ENCODE measurements at regions not wholly inside any gene's neighbourhood (a gene's known extent, or its start where the extent isn't known, plus 50 kb on each side); places are given as distances from the start of the nearest gene placed in this dataset.

DNA sequence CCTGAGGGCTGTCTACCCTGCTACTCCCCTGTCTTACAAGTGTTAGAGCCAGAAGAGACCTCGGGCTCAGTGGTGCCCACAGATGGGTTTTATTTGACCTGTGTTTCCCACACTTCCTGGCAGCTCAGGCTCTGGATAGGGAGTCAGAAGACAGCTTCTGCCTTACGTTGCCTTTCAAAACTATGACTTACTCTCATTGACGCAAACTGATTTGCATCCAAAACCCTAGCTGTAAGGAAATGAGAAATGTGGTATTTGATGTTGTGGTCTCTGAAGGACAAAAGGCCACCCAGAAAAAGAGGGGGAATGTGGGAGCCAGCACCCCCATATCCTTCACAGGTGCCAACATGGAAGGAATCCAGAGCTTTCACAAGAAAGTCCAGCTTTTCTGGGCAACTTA lies 180.2 kb downstream of the ATG4C start:
- H3K27me3 ChIP-seq (ENCODE audit: control insufficient read depth, extremely low read depth, insufficient read depth, low read length): no peaks in the 10 kb centered on the region
- no peaks in the 10 kb centered on the region for H4K20me1 ChIP-seq (ENCODE audit: control insufficient read depth, extremely low read depth, insufficient read depth, low read length)
- H3K4me1 ChIP-seq (ENCODE audit: control insufficient read depth, extremely low read depth, insufficient read depth, low read length): no peaks in the 10 kb centered on the region
- no peak overlapping the region for H3K27ac ChIP-seq (ENCODE audit: control insufficient read depth, insufficient read depth, low read length)
- H3K9me3 ChIP-seq (ENCODE audit: control insufficient read depth, low read depth, low read length): no peaks in the 10 kb centered on the region
- no peak overlapping the region for H3K9ac ChIP-seq (ENCODE audit: control insufficient read depth, extremely low read depth, insufficient read depth, low read length)
- no peak for FAIRE-seq
- H3K4me2 ChIP-seq (ENCODE audit: control insufficient read depth, extremely low read depth, insufficient read depth, low read depth, low read length): no peak overlapping the region
- no peaks in the 10 kb centered on the region for H3K9me1 ChIP-seq (ENCODE audit: control insufficient read depth, extremely low read depth, insufficient read depth, low read length)
- no peak for TF ChIP-seq EZH2 (IDR thresholded peaks at IDR 0.05; ENCODE audit: low read length)
- no peak for TF ChIP-seq CTCF (optimal IDR thresholded peaks at IDR 0.05 in 1 of 3, IDR thresholded peaks at IDR 0.05 in 1 of 3, conservative IDR thresholded peaks at IDR 0.05 in 1 of 3; ENCODE audit: extremely low read depth in 1 of 3, insufficient read depth in 2 of 3, low read length in 3 of 3)
- H3K4me3 ChIP-seq (ENCODE audit: control insufficient read depth in 2 of 3, extremely low read depth in 1 of 3, insufficient read depth in 2 of 3, low read depth in 1 of 3, low read length in 3 of 3): no peak overlapping the region
- H3K79me2 ChIP-seq (ENCODE audit: control insufficient read depth, insufficient read depth, low read length): no peaks in the 10 kb centered on the region
- dilution Hi-C loops (cut with MboI; ENCODE audit: extremely low pct_ligation_motif_present, low sequenced_read_pairs): no loop called here
- H3K36me3 ChIP-seq (ENCODE audit: control insufficient read depth in 2 of 2, extremely low read depth in 1 of 2, insufficient read depth in 2 of 2, low read length in 2 of 2): no peaks in the 10 kb centered on the region
- DNase-seq (ENCODE audit: low read depth, low spot score): no peak
- H2AFZ ChIP-seq (ENCODE audit: control insufficient read depth, low read length): no peak overlapping the region

DNA sequence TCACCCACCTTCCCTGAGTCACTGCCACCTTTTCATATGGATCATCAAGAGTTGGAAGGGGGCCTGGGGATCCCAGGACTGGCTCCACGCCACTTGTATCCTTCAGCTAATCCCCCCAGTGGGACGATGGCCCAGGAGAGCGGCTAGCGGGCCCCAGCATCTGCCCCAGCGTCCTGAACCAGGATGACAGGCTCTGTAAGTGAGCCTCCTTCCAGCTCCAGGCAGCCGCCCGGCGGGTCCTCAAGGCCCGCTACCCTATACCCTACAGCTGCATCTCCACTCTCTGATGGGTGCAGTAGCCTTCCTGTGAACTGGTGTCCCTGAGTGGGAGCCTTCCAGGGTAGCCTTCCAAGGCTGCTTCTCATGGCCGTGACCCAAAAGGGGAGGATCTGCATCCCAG lies 183.1 kb downstream of the ATG4C start:
- FAIRE-seq: no peak
- H3K27me3 ChIP-seq (ENCODE audit: control insufficient read depth, extremely low read depth, insufficient read depth, low read length): no peaks in the 10 kb centered on the region

More for the DNA sequence above, 183.1 kb downstream of the ATG4C start:
- H3K4me1 ChIP-seq (ENCODE audit: control insufficient read depth, extremely low read depth, insufficient read depth, low read length): no peaks in the 10 kb centered on the region
- TF ChIP-seq EZH2 (IDR thresholded peaks at IDR 0.05; ENCODE audit: low read length) (no peak), CTCF (optimal IDR thresholded peaks at IDR 0.05 in 1 of 3, IDR thresholded peaks at IDR 0.05 in 1 of 3, conservative IDR thresholded peaks at IDR 0.05 in 1 of 3; ENCODE audit: extremely low read depth in 1 of 3, insufficient read depth in 2 of 3, low read length in 3 of 3) (no peak)
- no peaks in the 10 kb centered on the region for H3K79me2 ChIP-seq (ENCODE audit: control insufficient read depth, insufficient read depth, low read length)
- no peak overlapping the region for H2AFZ ChIP-seq (ENCODE audit: control insufficient read depth, low read length)
- dilution Hi-C loops (cut with MboI; ENCODE audit: extremely low pct_ligation_motif_present, low sequenced_read_pairs): no loop called here
- no peak for DNase-seq (ENCODE audit: low read depth, low spot score)
- H3K9me1 ChIP-seq (ENCODE audit: control insufficient read depth, extremely low read depth, insufficient read depth, low read length): no peaks in the 10 kb centered on the region
- no peaks in the 10 kb centered on the region for H3K36me3 ChIP-seq (ENCODE audit: control insufficient read depth in 2 of 2, extremely low read depth in 1 of 2, insufficient read depth in 2 of 2, low read length in 2 of 2)
- H3K9me3 ChIP-seq (ENCODE audit: control insufficient read depth, low read depth, low read length): no peaks in the 10 kb centered on the region
- H4K20me1 ChIP-seq (ENCODE audit: control insufficient read depth, extremely low read depth, insufficient read depth, low read length): no peaks in the 10 kb centered on the region
- no peak overlapping the region for H3K4me2 ChIP-seq (ENCODE audit: control insufficient read depth, extremely low read depth, insufficient read depth, low read depth, low read length)
- no peak overlapping the region for H3K9ac ChIP-seq (ENCODE audit: control insufficient read depth, extremely low read depth, insufficient read depth, low read length)
- H3K4me3 ChIP-seq (ENCODE audit: control insufficient read depth in 2 of 3, extremely low read depth in 1 of 3, insufficient read depth in 2 of 3, low read depth in 1 of 3, low read length in 3 of 3): no peak overlapping the region
- H3K27ac ChIP-seq (ENCODE audit: control insufficient read depth, insufficient read depth, low read length): no peak overlapping the region

Data from keratinocyte (primary cell).